ENCODE measurements at regions not wholly inside any gene's neighbourhood (a gene's known extent, or its start where the extent isn't known, plus 50 kb on each side); places are given as distances from the start of the nearest gene placed in this dataset.
"Not testable (repeated sequence)": the region's sequence is repeated elsewhere in the genome, so short reads cannot be mapped to it uniquely, and the experiment has no call there.

GRCh38 chr1:9441451-9442133 lies 97.7 kb upstream of the SLC25A33 start:
- DNase-seq (ENCODE audit: low spot score): no peak

GRCh38 chr1:9442278-9442846 lies 96.9 kb upstream of the SLC25A33 start:
- no peak for DNase-seq (ENCODE audit: low spot score)

GRCh38 chr1:9442986-9443385 lies 96.3 kb upstream of the SLC25A33 start:
- DNase-seq (ENCODE audit: low spot score): no peak

GRCh38 chr1:9443913-9444445 lies 95.3 kb upstream of the SLC25A33 start:
- no peak for DNase-seq (ENCODE audit: low spot score)

- no peak for DNase-seq (ENCODE audit: low spot score)
Observed at GRCh38 chr1:9444532-9444931, 94.7 kb upstream of the SLC25A33 start.

- not testable (repeated sequence) for DNase-seq (ENCODE audit: low spot score)
Observed at GRCh38 chr1:9445081-9445480, 94.2 kb upstream of the SLC25A33 start.

GRCh38 chr1:9447215-9447960 lies 91.9 kb upstream of the SLC25A33 start:
- no peak for DNase-seq (ENCODE audit: low spot score)

GRCh38 chr1:9448132-9449109 lies 90.8 kb upstream of the SLC25A33 start:
- no peak for DNase-seq (ENCODE audit: low spot score)

GRCh38 chr1:9449110-9449627 lies 90.1 kb upstream of the SLC25A33 start:
- no peak for DNase-seq (ENCODE audit: low spot score)

GRCh38 chr1:9449976-9450696 lies 89.1 kb upstream of the SLC25A33 start:
- DNase-seq (ENCODE audit: low spot score): no peak

GRCh38 chr1:9451081-9451480 lies 88.2 kb upstream of the SLC25A33 start:
- DNase-seq (ENCODE audit: low spot score): no peak

GRCh38 chr1:9452516-9453140 lies 86.6 kb upstream of the SLC25A33 start:
- no peak for DNase-seq (ENCODE audit: low spot score)

- no peak for DNase-seq (ENCODE audit: low spot score)
Observed at GRCh38 chr1:9453375-9453774, 85.9 kb upstream of the SLC25A33 start.

- no peak for DNase-seq (ENCODE audit: low spot score)
Observed at GRCh38 chr1:9453779-9454418, 85.4 kb upstream of the SLC25A33 start.

GRCh38 chr1:9454494-9455066 lies 84.7 kb upstream of the SLC25A33 start:
- DNase-seq (ENCODE audit: low spot score): no peak

- DNase-seq (ENCODE audit: low spot score): peak; percentile 61
Observed at GRCh38 chr1:9455487-9456234, 83.6 kb upstream of the SLC25A33 start.

- no peak for DNase-seq (ENCODE audit: low spot score)
Observed at GRCh38 chr1:9456833-9457232, 82.4 kb upstream of the SLC25A33 start.

- no peak for DNase-seq (ENCODE audit: low spot score)
Observed at GRCh38 chr1:9459816-9460407, 79.4 kb upstream of the SLC25A33 start.

All from cerebellar cortex (tissue), 1 donor.